HG02885 (cell line): ENCODE measurements at regions not wholly inside any gene's neighbourhood (a gene's known extent, or its start where the extent isn't known, plus 50 kb on each side); places are given as distances from the start of the nearest gene placed in this dataset.
"Not testable (repeated sequence)": the region's sequence is repeated elsewhere in the genome, so short reads cannot be mapped to it uniquely, and the experiment has no call there.

ENCODE experiments used
- ATAC-seq: cut with Tn5 transposase; IDR thresholded peaks from one replicate; pipeline ENCODE4 v1.9.1; 2021; ENCODE audit warnings: mild to moderate bottlenecking; ENCODE audit not compliant: unreplicated experiment, poor library complexity

DNA sequence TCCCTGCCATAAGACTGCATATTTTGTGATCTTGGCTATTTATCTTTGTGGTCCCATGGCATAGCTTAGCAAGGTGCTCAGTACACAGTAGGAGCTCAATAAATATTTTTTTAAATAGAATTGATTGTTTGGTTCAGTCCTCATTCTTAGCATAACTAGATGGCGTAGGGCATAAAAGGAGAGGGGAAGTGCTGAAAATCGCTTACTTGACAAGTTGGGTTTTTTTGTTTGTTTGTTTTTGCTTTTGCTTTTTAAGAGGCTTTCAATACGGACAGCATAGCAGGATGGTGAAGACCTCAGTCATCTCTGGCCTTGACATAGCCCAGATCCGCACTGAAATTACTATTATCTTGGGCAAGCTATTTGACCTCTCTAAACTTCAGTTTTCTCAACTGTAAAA, 86.6 kb upstream of the RANBP3L start:
- ATAC-seq: no peak

DNA sequence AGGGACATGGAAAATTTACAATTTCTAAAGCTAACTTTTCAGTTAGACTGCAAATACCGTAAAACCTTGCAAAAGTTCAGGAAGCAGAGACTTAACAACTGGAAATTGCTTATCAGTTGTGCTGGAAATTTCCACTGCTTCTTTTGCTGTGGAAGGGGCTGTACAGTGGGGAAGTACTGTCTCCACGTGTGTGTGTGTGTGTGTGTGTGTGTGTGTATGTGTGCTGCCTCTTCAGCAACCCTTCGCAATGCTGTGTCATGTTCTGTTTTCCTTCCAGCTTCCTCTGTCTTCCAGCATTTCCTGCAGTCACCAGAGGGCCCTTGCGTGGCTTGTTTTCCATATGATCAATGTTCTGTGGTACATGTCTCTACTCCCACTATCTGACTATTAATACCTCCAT, 87.5 kb upstream of the RANBP3L start:
- no peak for ATAC-seq

DNA sequence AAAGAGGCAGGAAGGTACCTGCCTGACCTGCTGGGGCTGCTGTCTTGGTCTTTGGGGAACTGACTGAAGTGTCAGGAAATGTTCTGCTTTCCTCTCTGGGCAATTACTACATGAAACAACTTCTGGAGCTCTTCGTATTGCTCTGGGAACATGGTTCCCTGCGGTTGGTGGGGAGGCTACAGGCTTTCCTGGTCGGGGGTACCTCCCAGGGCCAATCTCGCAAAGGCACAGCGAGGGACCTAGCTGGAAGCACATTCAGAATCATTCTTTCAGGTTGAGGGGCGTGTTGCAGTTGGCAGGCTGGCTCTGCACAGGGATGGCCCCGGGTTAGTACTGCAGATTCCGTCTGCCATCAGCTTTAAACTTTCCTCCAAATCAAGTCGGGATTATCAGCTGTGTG, 88.9 kb upstream of the RANBP3L start:
- ATAC-seq: no peak

DNA sequence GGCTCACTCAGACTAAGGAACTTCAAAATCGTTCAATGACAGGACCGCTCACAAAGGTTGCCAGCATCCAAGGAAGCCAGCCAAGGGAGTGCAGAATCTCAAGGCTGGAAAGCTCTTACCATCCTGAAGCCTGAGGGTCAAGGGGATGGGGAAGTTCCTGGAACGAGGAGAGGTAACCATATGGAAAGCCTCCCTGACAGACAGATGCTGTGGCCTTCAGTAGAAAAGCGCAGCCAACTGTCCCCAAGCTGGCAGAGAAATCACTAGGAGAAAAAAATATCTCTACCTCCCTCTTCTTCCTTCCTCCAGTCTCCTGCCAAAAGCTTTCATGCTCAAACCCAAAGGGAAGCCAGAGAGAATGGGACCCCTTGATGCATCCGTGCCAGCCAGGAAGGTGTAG, 90.5 kb upstream of the RANBP3L start:
- ATAC-seq: no peak

DNA sequence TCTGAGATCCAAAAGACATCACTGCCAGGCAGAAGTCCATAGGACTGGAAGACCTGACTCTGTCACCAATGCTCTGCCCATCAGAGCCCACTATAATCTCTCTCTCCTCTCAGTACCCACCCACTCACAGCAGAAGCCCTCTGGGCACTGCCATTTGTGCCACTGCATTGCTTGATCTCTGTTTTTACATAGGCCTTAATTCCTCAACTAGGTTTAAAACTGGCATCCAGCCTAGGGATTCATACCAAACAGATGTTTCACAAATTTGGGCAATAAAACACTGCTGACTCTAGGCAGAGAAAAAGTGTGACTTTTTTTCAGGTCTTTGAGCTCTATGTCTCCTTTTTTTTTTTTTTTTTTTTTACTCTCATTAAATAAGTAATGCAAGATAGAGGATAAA, 91.1 kb upstream of the RANBP3L start:
- no peak for ATAC-seq

DNA sequence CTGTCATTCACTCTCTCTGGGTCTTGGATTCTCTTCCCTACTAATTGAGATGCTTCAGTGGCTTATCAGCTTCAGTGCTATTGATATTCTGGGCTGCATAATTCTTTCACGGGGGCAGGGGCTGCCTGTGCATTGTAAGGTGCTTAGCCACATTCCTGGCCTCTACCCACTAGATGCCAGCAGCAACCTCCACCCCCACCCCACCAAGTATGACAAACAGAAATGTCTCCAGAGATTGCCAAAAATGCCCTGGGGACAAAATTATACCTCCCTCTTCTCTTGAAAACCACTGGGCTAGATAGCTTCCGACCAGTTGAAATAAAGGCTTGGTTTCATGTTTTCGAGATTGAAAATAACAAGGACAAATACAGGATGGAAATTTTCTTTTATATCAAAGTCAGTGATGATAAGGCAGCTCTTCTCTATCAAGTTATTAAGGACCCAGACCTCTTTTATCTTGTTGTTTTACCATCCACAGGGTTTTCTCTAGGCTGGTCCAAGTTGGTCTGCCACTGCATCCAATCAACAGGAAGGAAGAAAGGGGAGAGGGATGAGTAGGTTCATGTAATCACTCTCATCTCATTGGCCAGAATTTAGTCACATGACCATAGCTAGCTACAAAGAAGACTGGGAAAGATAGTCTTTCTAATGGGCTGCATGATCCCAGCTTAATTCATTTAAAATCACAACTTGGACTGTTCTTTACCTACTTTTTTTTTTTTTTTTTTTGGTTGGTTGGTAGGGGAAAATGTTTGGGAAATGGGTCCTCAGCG, 92.1 kb upstream of the RANBP3L start:
- ATAC-seq: no peak

DNA sequence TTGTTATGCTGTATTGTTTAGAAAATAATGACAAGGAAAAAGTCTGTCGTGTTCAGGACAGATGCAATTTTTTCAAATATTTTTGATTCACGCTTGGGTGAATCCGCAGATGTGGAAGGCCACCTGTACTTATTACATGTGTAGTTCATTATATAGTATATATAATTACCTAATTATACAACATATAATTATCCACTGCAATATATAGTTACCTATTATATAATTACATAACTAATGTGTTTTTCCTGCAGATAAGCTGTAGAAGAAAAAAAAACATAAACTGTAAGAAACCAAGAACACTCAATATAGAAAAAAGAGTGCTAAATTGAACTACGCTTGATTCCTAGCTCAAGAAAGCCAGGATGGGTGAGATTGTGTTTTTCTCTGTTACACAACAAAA, 93.6 kb upstream of the RANBP3L start:
- ATAC-seq: no peak

DNA sequence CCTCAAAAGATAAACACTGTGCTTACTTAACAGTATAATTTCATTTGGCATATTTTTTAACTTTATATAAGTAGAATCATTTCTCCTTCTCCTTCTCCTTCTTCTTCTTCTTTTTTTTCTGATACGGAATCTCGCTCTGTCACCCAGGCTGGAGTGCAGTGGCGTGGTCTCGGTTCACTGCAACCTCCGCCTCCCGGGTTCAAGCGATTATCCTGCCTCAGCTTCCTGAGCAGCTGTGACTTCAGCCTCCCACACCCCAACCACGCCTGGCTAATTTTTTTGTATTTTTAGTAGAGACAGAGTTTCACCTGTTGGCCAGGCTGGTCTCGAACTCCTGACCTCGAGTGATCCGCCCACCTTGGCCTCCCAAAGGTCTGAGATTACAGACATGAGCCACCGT, 94.2 kb upstream of the RANBP3L start:
- not testable (repeated sequence) for ATAC-seq

DNA sequence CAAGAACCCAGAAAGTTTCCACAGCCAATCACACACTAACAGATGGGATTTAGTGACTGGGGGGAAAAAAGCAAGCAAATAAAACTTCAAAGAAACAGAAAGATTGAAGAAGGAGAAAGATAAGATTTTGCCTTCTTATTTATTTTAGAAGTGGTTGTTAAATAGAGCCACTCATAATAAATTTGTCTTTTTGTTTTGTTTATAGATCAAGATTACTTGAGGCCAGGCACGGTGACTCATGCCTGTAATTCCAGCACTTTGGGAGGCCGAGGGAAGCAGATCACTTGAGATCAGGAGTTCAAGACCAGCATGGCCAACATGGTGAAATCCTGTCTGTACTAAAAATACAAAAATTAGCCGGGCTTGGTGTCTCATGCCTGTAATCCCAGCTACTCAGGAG, 94.9 kb upstream of the RANBP3L start:
- ATAC-seq: no peak

DNA sequence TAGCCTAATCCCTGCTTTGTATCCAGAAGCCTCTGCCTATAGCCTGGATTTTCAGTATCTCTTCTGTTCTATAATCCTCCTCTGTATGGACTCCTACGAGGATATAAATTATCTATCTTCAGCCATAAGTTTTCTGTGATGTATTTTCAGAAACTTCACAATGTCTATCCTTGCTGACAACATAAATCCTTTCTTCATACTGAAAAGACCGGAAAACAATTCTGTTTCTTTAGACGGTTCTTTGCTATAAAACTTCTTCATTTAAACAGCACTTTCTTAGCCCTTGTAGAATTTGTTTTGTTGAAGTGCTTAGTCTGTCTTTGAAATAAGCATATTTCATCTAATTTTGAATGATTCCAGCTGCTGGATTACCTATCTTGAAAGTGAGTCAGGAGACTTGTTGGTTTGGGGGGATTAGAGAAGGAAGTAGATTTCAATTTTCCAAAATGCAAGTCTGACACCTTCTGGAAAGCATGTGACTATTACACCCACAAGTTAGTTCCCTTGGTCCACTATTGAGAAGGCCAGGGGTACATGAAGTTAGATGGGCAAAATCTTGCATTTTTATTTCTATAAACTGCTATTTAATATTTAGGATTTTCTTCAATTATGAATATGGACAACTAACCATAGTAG, 96.3 kb upstream of the RANBP3L start:
- ATAC-seq: no peak

DNA sequence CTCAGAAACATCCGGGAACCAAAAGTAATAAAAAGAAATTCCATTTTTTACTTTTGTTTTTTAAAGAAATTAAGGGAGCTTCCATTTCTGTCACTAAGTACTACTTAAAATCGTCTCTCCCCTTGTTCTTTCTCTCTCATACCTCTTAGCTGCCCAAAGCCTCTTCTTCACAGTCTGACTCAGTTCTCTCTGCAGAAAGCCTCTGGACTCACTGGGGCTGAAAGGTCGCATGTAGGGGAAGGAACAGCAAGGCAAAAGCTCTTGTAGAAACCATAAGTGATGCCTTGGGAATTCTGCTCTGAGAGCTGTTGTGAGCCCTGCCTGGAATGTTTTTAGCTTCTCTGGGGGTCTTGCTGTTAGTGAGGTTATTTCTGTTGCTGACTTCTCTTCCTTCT, 100.8 kb upstream of the RANBP3L start:
- ATAC-seq: no peak

DNA sequence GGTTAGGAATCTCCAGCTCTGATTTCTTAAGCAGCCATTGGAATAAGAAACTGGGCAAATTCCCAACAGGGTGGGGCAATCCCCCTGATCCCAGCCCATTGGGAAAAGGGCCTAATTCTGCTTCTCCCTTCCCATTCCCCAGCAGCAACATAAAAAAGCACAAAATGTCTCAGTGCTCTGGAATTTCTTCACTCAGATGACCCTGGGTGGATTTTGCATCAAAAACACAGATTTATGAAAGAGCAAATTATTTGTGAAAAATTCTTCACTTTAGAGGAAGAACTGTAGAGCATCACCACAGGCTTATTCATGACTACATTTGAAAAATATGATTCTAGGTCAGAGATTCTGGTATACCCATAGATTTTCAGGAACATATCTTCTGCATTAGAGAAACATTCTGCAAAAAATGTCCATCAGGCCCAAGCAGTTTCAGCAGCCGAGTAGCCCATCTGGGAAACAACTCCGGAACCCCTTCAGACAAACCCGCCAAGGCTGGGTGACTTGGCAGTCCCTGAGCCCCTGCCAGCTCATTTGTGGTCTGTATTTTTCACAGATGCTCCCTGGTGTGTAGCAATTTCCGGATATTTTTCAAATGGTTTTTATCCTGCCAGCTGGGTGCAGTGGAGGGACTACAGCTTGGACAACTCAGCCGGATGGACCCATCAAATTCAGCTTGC, 102.1 kb upstream of the RANBP3L start:
- no peak for ATAC-seq

DNA sequence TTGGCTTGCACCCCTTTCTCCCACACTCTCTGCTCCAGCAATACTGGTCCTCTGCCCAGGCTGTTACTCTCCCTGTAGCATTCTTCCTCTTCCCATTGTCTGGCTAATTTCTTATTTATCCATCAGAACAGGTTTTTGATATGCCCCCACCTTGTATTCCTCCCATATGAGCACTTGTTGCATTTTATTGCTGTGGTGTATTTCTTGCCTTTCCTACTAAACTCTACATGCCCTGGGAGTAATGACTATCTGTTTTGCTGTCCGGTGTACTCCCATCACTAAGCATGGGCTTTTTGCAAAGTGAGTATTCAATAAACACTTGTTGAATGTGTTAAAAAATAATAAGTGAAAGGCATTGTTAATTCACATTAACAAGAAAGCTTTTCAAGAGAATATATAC, 104.3 kb upstream of the RANBP3L start:
- no peak for ATAC-seq

DNA sequence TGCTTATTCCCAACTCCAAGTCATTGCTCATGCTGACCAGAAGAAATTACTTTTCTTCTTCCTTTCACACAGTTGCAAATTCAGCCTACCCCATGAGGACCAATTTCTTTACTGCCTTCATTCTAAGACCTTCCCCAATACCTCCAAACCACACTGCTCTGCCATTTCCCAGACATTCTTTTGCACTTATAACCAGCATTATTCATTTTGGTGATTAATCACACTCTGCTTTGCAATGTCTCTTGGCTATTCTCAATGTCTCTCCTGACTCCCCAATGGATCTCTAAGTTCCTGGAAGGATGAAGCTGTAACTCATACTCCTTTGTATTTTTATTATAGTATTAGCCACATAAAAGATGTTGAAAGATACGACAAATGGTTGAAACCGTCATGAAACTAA, 105.7 kb upstream of the RANBP3L start:
- ATAC-seq: no peak

DNA sequence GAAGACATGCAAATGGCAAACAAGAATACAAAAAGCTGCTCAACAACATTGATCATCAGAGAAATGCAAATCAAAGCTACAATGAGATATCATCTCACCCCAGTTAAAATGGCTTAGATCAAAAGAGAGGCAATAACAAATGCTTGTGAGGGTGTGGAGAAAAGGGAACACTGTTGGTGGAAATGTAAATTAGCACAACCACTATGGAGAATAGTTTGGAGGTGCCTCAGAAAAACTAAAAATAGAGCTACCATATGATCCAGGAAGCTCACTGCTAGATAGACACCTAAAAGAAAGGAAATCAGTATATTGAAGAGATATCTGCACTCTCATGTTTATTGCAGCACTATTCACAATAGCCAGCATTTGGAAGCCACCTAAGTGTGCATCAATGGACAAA, 108.0 kb upstream of the RANBP3L start:
- ATAC-seq: not testable (repeated sequence)

DNA sequence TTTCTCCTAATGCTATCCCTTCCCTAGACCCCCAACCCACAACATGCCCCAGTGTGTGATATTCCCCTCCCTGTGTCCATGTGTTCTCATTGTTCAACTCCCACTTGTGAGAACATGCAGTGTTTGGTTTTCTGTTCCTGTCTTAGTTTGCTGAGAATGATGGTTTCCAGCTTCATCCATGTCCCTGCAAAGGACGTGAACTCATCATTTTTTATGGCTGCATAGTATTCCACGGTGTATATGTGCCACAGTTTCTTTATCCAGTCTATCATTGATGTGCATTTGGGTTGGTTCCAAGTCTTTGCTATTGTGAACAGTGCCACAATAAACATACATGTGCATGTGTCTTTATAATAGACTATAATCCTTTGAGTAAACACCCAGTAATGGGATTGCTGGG, 109.0 kb upstream of the RANBP3L start:
- not testable (repeated sequence) for ATAC-seq

DNA sequence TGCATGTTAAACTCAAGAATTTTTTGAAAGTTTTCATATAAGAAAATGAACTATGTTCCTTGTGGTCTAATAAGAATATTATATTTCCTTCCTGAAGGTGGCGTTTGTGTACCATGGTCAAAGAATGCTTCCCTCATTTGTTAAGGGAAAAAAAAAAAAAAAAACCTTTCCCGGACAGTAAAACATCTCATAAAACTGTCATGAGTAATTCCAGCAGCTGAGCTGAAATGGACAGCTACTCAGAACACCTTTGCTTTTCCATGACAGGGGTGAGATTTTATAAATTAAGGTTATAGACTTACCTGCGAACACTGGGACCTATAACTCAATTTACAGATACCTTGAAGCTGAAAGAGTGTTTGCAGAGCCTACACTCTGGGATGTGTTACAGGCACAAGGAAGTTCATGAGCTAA, 113.2 kb upstream of the RANBP3L start:
- ATAC-seq: no peak

DNA sequence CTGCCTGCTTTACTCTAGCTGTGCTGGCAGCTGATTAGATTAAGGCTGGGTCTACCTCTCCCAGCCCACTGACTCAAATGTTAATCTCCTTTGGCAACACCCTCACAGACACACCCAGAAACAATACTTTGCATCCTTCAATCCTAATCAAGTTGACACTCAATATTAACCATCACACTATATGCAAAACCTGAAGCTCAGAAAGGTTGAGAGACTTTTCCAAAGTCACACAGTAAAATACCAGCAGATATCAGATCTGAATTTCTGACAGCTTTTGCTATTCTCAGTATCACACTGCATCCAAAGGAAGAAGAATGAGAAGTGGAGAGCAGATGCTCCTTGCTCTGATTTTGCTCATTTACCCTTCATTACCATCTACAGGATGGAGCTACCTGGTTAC, 114.9 kb upstream of the RANBP3L start:
- no peak for ATAC-seq

DNA sequence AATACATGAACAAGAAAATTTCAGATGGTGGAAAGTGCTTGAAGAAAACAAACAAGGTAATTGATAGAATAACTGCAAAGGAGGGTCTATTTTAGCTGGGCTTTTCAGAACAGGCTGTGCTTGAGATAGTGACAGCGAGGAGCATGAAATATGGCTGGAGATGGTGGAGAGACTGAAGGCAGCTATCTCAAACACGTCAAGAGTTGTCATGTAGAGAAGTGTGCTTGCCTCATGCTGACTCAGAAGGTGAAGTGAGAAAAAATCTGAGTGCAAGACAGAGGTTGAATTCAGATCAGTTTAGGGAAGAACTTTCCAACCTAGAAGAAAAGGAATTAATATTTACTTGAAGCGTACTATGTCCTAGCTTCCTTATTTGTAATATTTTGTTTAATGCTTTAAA, 115.5 kb upstream of the RANBP3L start:
- ATAC-seq: peak; percentile 38

DNA sequence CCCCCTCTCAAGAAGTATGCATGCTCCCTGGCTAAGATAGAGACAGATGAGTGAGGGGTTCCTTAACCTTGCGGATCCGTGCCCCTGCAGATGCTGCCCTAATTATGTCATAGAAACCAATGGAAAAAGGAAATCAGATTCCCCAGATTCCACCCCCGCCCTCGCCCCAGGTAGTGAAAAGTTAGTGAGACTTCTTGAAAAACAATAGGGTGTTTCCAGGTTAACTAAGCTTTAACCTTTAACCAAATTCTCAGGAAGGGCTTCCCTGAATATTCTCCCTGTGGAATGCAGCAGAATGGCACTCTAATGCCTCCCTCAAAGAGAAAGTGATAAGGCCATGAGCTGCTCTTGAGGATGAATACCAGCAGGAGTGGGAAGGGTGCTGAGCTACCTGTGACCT, 116.0 kb upstream of the RANBP3L start:
- no peak for ATAC-seq

DNA sequence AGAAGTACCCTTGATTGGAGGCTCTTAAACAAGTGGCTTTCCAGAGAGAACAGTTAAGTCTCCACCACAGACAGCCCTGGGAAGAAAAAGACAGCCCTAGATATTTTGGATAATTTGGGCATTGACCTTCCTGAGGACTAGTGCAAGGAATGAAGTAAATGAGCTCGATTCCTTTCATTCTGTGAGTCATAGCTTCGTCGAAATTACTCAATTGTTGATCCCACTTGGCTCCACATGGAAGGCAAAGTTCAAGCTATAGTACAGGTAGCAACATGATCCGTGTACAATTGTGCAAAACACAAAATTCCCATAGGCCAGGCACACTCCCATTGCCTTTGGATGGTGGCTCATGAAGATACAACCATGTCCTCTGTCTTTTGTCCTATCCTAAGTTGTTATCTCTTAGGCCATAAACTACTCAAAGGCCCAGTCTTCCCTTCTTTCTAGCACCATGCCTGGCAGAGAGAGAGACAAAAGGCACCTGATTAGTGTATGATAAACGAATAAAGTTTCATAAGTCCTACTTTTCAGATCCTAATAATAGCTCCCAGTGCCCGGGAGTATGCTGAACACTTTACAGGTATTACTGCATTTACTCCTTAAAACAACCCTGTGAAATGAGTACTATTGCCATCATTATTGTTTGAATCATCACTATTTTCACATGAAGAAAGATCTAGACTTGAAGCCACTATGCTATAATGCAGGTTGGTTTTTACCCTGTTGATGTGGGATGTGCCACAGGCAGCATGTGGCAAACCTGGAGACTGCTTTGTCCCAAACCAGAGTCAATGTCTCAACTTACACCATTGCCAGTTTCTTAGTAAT, 116.7 kb upstream of the RANBP3L start:
- ATAC-seq: no peak
